ENCODE measurements at regions not wholly inside any gene's neighbourhood (a gene's known extent, or its start where the extent isn't known, plus 50 kb on each side); places are given as distances from the start of the nearest gene placed in this dataset.

DNA sequence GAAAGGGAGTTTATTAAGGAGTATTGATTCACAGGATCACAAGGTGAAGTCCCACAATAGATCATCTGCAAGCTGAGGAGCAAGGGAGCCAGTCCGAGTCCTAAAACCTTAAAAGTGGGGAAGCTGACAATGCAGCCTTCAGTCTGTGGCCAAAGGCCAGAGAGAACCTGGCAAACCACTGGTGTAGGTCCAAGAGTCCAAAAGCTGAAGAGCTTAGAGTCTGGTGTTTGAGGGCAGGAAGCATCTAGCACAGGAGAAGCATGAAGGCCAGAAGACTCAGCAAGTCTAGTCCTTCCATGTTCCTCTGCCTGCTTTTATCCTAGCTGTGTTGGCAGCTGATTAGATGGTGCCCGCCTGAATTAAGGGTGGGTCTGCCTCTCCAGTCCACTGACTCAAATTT is 193.0 kb downstream of the KIF2B start:
- no peaks in the 10 kb centered on the region for H3K36me3 Mint-ChIP-seq (ENCODE audit: low read depth)
- no peak overlapping the region for H3K4me3 Mint-ChIP-seq
- no peak for DNase-seq
- H3K9me3 Mint-ChIP-seq (ENCODE audit: insufficient read depth) = peaks cover 28% of the 10 kb centered on the region
- ATAC-seq = no peak
- CTCF ChIA-PET = no interaction called here
- H3K4me1 Mint-ChIP-seq (ENCODE audit: low read depth) = no peaks in the 10 kb centered on the region
- POLR2A ChIA-PET = no interaction called here
- H3K27me3 Mint-ChIP-seq (ENCODE audit: low read depth) = no peaks in the 10 kb centered on the region
- no peak overlapping the region for H3K27ac Mint-ChIP-seq

DNA sequence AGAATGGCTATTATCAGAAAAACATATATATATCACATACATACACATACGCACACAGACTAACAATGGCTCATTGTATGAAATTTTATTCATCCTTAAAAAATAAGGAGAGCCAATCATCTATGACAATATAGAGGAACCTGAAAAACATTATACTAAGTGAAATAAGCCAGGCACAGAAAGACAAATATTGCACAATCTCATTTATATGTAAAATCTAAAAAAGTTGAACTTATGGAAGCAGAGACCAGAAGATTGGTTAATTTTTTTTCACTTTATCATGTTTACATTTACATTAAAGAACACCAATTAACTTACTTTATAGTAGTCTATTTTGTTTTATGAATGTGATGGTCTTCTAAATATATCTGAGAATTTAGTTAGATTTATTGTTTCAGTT is 198.7 kb downstream of the KIF2B start:
- Mint-ChIP-seq H3K9me3 (ENCODE audit: insufficient read depth) (peaks cover 22% of the 10 kb centered on the region), H3K4me3 (no peak overlapping the region), H3K27ac (no peak overlapping the region), H3K4me1 (ENCODE audit: low read depth) (no peaks in the 10 kb centered on the region), H3K36me3 (ENCODE audit: low read depth) (no peaks in the 10 kb centered on the region), H3K27me3 (ENCODE audit: low read depth) (no peaks in the 10 kb centered on the region)
- ATAC-seq (no peak), DNase-seq (no peak)
- ChIA-PET CTCF (no interaction called here), POLR2A (no interaction called here)

GRCh38 chr17:54028986-54029580 is 206.4 kb downstream of the KIF2B start:
- POLR2A ChIA-PET = no interaction called here
- no peak overlapping the region for H3K4me3 Mint-ChIP-seq
- DNase-seq = no peak
- H3K36me3 Mint-ChIP-seq (ENCODE audit: low read depth) = no peaks in the 10 kb centered on the region
- peaks cover 14% of the 10 kb centered on the region for H3K9me3 Mint-ChIP-seq (ENCODE audit: insufficient read depth)
- no peak overlapping the region for H3K27ac Mint-ChIP-seq
- CTCF ChIA-PET = no interaction called here
- no peaks in the 10 kb centered on the region for H3K27me3 Mint-ChIP-seq (ENCODE audit: low read depth)
- ATAC-seq = no peak
- no peaks in the 10 kb centered on the region for H3K4me1 Mint-ChIP-seq (ENCODE audit: low read depth)

DNA sequence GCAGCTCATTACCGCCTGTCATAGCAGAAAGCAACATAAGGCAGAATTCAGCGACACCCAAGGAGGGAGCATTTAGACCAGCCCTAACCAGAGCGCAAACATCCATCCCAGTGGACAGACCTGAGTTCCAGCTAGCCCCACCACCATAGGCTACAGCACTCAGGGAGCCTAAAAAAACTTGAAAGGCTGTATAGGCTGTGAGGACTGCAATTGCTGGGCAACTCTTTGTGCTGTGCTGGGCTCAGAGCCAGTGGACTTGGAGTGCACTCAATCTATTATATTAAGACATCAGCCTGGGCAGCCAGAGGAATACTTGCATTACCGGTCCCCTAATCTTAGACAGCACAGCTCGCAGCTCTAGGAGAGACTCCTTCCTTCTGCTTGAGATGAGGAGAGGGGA is 207.3 kb downstream of the KIF2B start:
- peaks cover 14% of the 10 kb centered on the region for H3K9me3 Mint-ChIP-seq (ENCODE audit: insufficient read depth)
- H3K27ac Mint-ChIP-seq = no peak overlapping the region
- POLR2A ChIA-PET = no interaction called here
- H3K4me1 Mint-ChIP-seq (ENCODE audit: low read depth) = no peaks in the 10 kb centered on the region
- no peaks in the 10 kb centered on the region for H3K36me3 Mint-ChIP-seq (ENCODE audit: low read depth)
- ATAC-seq = no peak
- no peak overlapping the region for H3K4me3 Mint-ChIP-seq
- CTCF ChIA-PET = no interaction called here
- DNase-seq = no peak
- H3K27me3 Mint-ChIP-seq (ENCODE audit: low read depth) = no peaks in the 10 kb centered on the region

DNA sequence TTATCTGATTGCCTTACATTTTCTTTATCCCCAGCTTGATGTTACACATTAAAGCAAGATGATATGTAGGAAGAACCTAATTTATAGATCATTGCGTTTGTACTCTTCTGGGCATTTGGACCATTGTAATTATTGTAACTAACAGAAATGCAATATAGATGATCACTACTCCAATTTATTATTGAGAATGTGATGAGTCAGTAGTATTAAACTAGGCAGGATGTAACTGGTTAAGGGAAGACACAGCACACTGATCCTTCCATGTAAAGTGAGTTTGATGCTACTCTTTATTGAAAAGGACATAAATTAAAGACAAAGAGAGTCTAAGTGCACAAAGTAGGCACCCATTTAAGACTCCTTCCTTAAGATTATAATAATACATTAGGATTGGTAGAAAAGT is 223.8 kb downstream of the KIF2B start:
- Mint-ChIP-seq H3K4me1 (ENCODE audit: low read depth) (no peaks in the 10 kb centered on the region), H3K4me3 (no peak overlapping the region), H3K36me3 (ENCODE audit: low read depth) (no peaks in the 10 kb centered on the region), H3K9me3 (ENCODE audit: insufficient read depth) (peaks cover 12% of the 10 kb centered on the region), H3K27ac (no peak overlapping the region), H3K27me3 (ENCODE audit: low read depth) (no peaks in the 10 kb centered on the region)
- no peak for ATAC-seq
- no peak for DNase-seq
- POLR2A ChIA-PET = no interaction called here
- CTCF ChIA-PET = no interaction called here

- H3K4me1 Mint-ChIP-seq (ENCODE audit: low read depth) = no peaks in the 10 kb centered on the region
- DNase-seq = no peak
- H3K27me3 Mint-ChIP-seq (ENCODE audit: low read depth) = no peaks in the 10 kb centered on the region
- POLR2A ChIA-PET = no interaction called here
- peaks cover 5% of the 10 kb centered on the region for H3K9me3 Mint-ChIP-seq (ENCODE audit: insufficient read depth)
- H3K36me3 Mint-ChIP-seq (ENCODE audit: low read depth) = no peaks in the 10 kb centered on the region
- H3K4me3 Mint-ChIP-seq = no peak overlapping the region
- no peak for ATAC-seq
- CTCF ChIA-PET = no interaction called here
- no peak overlapping the region for H3K27ac Mint-ChIP-seq
Measured at GRCh38 chr17:54063639-54064038, 240.9 kb downstream of the KIF2B start.

DNA sequence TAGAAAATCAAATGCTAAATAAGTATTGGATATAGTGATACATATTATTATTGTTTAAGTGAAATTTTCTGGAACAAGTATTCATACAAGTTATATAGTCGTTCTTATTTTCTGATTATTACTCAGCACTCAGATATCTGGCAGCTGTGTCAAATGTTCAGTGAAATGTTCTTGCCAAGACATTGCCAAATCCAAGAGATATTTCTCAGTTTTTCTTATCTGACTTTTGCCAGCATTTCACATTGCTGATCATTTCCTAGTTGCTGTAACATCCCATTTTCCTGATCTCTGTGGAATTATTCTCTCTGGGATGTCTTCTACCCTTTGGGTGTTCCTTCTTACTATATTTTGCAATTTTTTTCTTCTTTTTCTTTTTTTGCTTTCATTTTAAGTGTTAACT is 262.3 kb downstream of the KIF2B start:
- H3K27ac Mint-ChIP-seq = no peak overlapping the region
- ATAC-seq = no peak
- H3K4me3 Mint-ChIP-seq = no peak overlapping the region
- no peaks in the 10 kb centered on the region for H3K36me3 Mint-ChIP-seq (ENCODE audit: low read depth)
- peaks cover 24% of the 10 kb centered on the region for H3K9me3 Mint-ChIP-seq (ENCODE audit: insufficient read depth)
- no peak for DNase-seq
- CTCF ChIA-PET = no interaction called here
- H3K27me3 Mint-ChIP-seq (ENCODE audit: low read depth) = no peaks in the 10 kb centered on the region
- POLR2A ChIA-PET = no interaction called here
- H3K4me1 Mint-ChIP-seq (ENCODE audit: low read depth) = no peaks in the 10 kb centered on the region

DNA sequence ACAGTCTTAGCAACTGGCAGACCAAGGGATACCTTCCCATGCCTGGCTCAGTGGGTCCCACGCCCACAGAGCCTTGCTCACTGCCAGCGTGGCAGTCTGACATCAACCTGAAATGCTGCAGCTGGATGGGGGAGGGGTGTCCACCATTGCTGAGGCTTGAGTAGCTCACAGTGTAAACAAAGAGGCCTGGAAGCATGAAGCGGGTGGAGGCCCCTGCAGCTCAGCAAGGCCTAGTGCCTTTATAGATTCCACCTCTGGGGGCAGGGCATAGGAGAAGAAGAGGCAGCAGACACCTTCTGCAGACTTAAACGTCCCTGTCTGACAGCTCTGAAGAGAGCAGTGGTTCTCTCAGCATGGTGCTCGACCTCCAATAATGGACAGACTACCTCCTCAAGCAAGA is 263.2 kb downstream of the KIF2B start:
- DNase-seq (no peak), ATAC-seq (no peak)
- POLR2A ChIA-PET = no interaction called here
- Mint-ChIP-seq H3K4me3 (no peak overlapping the region), H3K36me3 (ENCODE audit: low read depth) (no peaks in the 10 kb centered on the region), H3K4me1 (ENCODE audit: low read depth) (no peaks in the 10 kb centered on the region), H3K27me3 (ENCODE audit: low read depth) (no peaks in the 10 kb centered on the region), H3K9me3 (ENCODE audit: insufficient read depth) (peaks cover 24% of the 10 kb centered on the region), H3K27ac (no peak overlapping the region)
- CTCF ChIA-PET = no interaction called here

GRCh38 chr17:54096216-54096615 is 273.5 kb downstream of the KIF2B start:
- Mint-ChIP-seq H3K4me3 (no peak overlapping the region), H3K27ac (no peak overlapping the region), H3K36me3 (ENCODE audit: low read depth) (no peaks in the 10 kb centered on the region), H3K9me3 (ENCODE audit: insufficient read depth) (peaks cover 10% of the 10 kb centered on the region), H3K27me3 (ENCODE audit: low read depth) (no peaks in the 10 kb centered on the region), H3K4me1 (ENCODE audit: low read depth) (no peaks in the 10 kb centered on the region)
- ChIA-PET CTCF (no interaction called here), POLR2A (no interaction called here)
- DNase-seq (no peak), ATAC-seq (no peak)

GRCh38 chr17:54099221-54099620 is 276.5 kb downstream of the KIF2B start:
- ChIA-PET CTCF (no interaction called here), POLR2A (no interaction called here)
- Mint-ChIP-seq H3K9me3 (ENCODE audit: insufficient read depth) (peaks cover 15% of the 10 kb centered on the region), H3K27ac (no peak overlapping the region), H3K27me3 (ENCODE audit: low read depth) (no peaks in the 10 kb centered on the region), H3K4me3 (no peak overlapping the region), H3K36me3 (ENCODE audit: low read depth) (no peaks in the 10 kb centered on the region), H3K4me1 (ENCODE audit: low read depth) (no peaks in the 10 kb centered on the region)
- DNase-seq (no peak), ATAC-seq (no peak)

- Mint-ChIP-seq H3K27ac (no peak overlapping the region), H3K27me3 (ENCODE audit: low read depth) (no peaks in the 10 kb centered on the region), H3K9me3 (ENCODE audit: insufficient read depth) (peaks cover 25% of the 10 kb centered on the region), H3K36me3 (ENCODE audit: low read depth) (no peaks in the 10 kb centered on the region), H3K4me3 (no peak overlapping the region), H3K4me1 (ENCODE audit: low read depth) (no peaks in the 10 kb centered on the region)
- ChIA-PET POLR2A (no interaction called here), CTCF (no interaction called here)
- ATAC-seq = no peak
- no peak for DNase-seq
Measured at GRCh38 chr17:54102246-54102645, 279.5 kb downstream of the KIF2B start.

DNA sequence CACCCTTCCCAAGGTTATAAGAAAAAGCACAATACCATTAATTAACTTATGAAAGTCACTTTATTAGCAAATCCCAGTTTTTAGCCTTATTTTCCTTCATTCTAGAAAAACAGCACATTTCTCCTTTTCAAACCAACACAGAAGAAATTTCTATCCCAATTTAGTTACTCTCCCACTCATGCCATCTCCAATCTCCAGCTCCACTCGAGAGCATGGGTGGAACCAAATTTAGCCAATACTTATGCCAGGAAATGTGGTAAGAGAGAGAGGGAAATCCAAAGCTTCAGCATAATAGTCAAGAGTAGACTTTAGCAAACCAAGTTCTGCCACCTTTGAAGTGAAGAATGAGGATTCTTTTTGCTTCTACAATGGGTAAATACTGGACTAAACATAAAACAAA is 288.8 kb downstream of the KIF2B start:
- no peaks in the 10 kb centered on the region for H3K36me3 Mint-ChIP-seq (ENCODE audit: low read depth)
- no peak overlapping the region for H3K4me3 Mint-ChIP-seq
- DNase-seq (no peak), ATAC-seq (no peak)
- ChIA-PET POLR2A (no interaction called here), CTCF (no interaction called here)
- H3K4me1 Mint-ChIP-seq (ENCODE audit: low read depth) = no peaks in the 10 kb centered on the region
- no peak overlapping the region for H3K27ac Mint-ChIP-seq
- peaks cover 7% of the 10 kb centered on the region for H3K9me3 Mint-ChIP-seq (ENCODE audit: insufficient read depth)
- no peaks in the 10 kb centered on the region for H3K27me3 Mint-ChIP-seq (ENCODE audit: low read depth)

DNA sequence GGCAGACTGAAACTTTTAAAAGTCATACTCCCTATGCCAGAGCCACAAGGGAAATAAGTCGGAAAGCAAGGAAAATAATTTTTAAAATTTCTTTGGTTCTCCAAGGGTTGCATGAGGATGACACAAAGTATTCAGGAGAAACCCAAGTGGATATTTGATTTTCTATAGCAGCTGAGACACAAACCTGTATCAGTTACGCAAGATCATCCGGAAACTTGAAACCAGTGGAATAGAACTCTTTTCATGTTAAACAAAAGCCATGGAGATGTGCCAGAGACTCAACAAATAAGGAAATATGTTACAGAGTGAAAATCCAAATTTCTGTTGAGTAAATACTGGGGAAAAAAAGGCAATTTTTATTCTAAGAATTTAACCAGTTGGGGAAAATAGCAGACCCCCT is 294.7 kb downstream of the KIF2B start:
- CTCF ChIA-PET = no interaction called here
- POLR2A ChIA-PET = no interaction called here
- H3K27me3 Mint-ChIP-seq (ENCODE audit: low read depth) = no peaks in the 10 kb centered on the region
- no peaks in the 10 kb centered on the region for H3K4me1 Mint-ChIP-seq (ENCODE audit: low read depth)
- ATAC-seq (no peak), DNase-seq (no peak)
- H3K9me3 Mint-ChIP-seq (ENCODE audit: insufficient read depth) = peaks cover 8% of the 10 kb centered on the region
- H3K4me3 Mint-ChIP-seq = no peak overlapping the region
- no peak overlapping the region for H3K27ac Mint-ChIP-seq
- H3K36me3 Mint-ChIP-seq (ENCODE audit: low read depth) = no peaks in the 10 kb centered on the region
